Fibroblast of skin of right biceps (primary cell): ENCODE measurements at regions not wholly inside any gene's neighbourhood (a gene's known extent, or its start where the extent isn't known, plus 50 kb on each side); places are given as distances from the start of the nearest gene placed in this dataset.

ENCODE experiments used
- DNase-seq: peaks from one replicate; pipeline ENCODE4 v3.0.0-alpha.2; 2013

- DNase-seq: no peak
Measured at GRCh38 chr15:47352217-47352616, 365.1 kb upstream of the SEMA6D start.

DNA sequence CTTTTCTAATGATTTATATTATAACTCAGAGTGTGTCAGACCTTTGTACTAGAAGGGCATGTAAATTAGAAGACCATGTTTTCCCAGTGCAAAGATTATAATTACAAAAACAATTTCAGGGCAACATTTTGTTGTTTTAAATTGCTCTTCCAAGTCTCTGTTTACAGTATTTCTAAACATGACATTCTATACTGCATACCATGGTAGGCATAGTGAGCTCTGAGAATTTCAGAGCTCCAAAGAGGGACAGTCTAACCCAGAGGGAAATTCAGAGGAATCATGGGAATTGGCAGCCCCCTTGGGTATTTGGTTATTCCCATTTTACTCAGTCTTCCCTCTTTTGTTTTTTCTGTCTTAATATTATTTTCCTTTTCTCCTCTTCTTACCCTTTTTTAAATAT, 361.5 kb upstream of the SEMA6D start:
- DNase-seq: no peak

DNA sequence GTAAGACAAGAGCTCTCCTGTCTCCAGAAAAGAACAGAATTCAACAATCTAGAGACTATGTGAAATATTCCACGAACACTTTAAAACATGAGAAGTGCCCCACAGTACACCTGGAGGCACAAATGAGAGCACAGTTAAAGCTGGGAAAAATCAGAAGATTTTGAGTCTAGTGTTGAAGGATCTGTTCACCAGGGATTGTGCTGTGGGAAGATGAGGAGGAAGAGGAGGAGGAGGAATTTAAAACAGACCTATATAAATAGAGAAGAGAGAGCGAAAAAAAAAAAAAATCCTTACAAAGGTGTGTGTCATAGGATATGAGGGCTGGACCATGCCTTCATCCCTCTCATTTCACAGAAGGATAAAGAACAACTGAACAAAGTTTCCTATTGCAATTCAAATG, 361.0 kb upstream of the SEMA6D start:
- DNase-seq: no peak

GRCh38 chr15:47358876-47359275, 358.4 kb upstream of the SEMA6D start:
- DNase-seq: no peak

DNA sequence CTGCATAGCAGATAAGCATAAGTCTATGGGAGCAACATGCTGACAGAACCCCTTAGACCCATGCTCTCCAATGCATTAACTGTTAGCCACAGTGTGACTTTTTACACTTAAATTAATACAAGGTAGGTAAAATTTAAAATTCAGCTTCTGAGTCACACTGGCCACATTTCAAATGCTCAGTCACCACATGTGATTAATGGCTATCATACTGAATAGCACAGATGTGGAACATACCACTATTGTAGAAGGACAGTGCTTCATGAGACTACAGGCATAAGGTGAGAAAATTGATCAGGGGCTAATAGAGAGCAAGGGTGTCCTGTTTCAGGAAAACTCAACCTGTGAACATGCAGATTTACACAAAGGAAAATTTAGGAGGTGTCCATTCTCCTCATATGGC, 357.0 kb upstream of the SEMA6D start:
- DNase-seq: peak; percentile 16

GRCh38 chr15:47362118-47362905, 355.0 kb upstream of the SEMA6D start:
- DNase-seq: no peak

DNA sequence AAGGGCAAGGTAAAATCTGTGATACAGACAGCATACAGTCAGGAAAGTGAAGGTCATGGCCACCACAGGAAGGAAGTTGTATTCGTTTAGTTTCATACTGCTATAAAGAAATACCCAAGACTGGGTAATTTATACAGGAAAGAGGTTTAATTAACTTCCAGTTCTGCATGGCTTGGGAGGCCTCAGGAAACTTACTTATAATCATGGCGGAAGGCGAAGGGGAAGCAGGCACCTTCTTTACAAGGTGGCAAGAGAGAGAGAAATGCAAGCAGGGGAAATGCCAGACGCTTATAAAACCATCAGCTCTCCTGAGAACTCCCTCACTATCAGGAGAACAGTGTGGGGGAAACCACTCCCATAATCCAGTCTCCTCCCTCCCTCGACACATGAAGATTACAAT, 353.7 kb upstream of the SEMA6D start:
- no peak for DNase-seq

DNA sequence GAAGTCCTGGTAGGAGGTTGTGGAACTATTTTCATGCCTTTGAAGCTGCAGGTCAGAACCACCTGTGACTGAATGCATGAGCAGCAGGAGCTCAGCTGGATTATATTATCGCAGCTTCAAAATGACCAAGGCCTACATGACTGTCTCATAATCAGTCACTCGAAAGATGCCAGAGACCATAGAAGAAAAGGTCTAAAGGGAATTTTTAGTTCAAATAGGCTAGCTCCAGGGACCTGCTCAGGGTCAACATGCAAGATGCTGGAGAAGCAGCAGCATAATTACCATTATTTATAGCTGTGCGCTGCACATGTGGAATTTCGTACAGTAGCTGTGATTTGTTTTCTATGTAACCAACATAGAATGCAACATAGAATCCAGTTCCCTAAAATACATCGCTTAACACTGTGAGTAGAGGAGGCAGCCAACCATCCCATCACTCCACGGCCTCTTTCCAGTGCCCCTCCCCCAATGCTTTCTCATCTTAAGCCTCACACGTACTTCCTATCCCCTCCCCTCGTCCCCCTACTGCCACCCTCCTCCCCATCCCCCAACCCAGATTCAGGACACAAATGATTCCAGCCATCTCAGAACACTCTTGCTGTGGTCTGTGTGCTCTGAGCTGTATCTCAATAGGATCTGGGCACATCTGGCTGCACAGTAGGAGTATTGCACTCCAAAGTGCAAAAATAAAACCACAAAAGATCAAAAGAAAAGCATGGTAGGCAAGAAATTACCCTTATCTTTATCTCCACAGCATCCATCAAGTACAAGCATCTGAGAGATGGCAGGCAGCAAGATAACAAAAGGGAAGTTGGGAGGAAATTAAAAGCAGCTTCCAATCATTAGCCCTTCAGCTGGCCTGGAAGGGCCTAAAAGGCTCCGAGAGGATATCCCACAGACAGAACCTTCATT, 352.8 kb upstream of the SEMA6D start:
- no peak for DNase-seq

- no peak for DNase-seq
Measured at GRCh38 chr15:47366884-47367283, 350.4 kb upstream of the SEMA6D start.

- no peak for DNase-seq
Measured at GRCh38 chr15:47367726-47368390, 349.4 kb upstream of the SEMA6D start.

- DNase-seq: no peak
Measured at GRCh38 chr15:47371939-47372338, 345.4 kb upstream of the SEMA6D start.

DNA sequence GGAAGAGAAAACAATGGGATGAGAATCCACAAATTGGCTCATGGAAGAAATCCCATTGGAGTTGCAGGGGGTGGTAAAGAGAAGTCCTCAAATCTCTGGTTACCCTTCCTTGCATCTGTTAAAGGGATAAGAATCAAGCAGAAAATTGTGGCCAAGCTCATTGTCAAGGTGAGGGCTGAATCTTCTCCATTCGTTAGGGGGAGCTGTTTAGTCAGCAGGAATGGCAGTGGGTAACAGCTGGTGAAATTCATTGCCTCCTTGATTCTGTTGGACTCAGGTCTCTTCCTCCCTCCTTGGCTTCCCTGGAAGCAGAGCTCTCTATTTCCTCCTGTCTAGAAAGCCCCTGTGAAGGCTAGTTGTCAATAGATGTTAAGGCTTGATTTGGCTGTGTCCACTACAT, 343.1 kb upstream of the SEMA6D start:
- DNase-seq: peak; percentile 28

- DNase-seq: no peak
Measured at GRCh38 chr15:47376190-47376589, 341.1 kb upstream of the SEMA6D start.

DNA sequence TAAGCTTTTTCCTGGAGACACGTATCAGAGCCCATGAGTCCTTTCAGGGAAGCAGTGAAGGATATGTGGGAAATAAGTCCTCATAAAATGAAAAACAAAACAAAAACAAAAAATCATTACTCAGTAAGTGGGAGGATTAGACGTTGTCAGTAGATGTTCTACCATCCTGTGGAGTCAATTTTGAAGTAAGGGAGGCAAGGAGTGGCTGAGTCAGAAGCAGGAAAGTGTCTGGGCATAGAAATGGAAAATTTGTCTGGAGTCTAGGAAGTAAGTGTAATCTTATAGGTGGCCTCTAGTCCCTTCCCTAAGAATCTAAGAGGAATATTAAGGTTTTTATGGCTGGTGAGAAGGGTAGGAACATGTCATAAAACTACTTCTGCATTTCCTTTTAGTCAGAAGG, 339.8 kb upstream of the SEMA6D start:
- DNase-seq: no peak

DNA sequence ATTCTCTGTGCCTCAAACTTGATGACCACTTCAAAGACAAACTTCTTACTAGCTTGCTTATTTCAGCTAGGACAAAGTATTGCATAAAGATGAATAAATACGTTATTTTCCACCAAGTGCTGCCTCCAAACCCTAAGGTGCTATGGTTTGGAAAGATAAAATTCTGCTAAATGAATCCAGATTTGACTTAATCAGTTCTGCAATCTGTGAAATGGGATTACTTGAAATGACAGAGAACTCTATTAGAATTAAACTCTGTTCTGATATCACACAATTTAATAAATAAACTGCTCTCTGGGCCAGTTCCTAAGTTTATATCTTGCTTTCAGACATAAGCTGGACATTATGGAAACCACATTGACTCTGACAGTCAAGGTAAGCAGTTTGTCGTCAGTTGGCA, 338.8 kb upstream of the SEMA6D start:
- no peak for DNase-seq

DNA sequence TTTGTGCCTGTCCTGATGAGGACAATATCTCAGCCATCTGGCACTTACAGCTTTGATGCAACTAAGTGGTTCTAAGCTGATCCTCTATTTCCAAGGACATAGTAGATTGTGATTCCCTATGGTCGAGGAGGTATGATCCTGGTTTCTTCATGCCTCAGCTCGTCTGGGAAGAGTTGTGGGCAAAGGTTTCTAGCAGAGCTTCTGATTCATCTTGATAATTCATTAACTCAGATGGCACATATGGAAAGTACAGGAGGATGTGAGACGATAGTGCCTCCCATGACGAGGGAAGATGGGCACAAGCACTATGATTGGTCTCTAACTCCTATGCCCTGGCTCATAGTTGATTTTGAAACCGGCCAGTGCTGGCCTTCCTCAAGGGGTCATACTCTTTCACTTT, 334.2 kb upstream of the SEMA6D start:
- no peak for DNase-seq

DNA sequence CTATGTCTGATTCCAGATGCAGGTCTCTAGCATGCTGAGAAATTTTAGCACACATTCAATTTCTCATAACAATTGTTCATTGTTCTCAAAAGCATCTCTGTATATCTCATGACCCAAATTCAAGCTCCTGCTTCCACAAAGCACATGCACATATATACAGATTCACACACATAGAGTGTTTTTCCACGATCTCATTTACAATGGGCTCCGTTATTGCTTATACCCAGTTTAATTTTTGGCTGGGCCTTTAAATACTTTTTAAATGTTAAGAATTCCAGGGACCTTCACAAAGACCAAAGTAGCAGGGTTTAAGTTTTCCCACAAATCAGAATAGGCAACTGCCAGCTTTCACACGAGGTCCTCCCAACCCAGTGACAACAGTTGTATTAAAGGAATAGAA, 333.5 kb upstream of the SEMA6D start:
- peak; percentile 6 for DNase-seq

GRCh38 chr15:47384341-47384740, 333.0 kb upstream of the SEMA6D start:
- DNase-seq: peak; percentile 94

DNA sequence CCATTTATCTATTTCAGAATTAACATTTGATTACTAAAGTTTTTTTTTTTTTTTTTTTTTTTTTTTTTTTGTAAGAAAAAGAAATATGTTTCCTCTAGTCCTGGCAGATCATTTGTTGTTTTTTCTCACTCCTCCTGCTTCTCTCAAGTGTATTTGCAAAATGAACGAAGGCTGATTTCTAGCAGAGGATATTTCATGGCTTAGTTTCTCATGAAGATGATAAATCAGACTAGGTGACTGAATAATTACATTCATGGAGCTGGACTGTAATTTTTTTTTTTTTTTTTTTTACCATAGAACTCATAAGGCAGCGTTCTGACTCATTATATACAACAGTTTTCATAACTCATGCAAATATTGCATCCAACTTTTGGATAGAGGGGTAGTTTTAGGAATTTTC, 332.5 kb upstream of the SEMA6D start:
- DNase-seq: peak; percentile 16

GRCh38 chr15:47386459-47386858, 330.8 kb upstream of the SEMA6D start:
- no peak for DNase-seq

GRCh38 chr15:47388299-47388698, 329.0 kb upstream of the SEMA6D start:
- DNase-seq: no peak

GRCh38 chr15:47390208-47390765, 327.0 kb upstream of the SEMA6D start:
- no peak for DNase-seq

- DNase-seq: no peak
Measured at GRCh38 chr15:47394286-47394809, 323.0 kb upstream of the SEMA6D start.
